ENCODE measurements at regions not wholly inside any gene's neighbourhood (a gene's known extent, or its start where the extent isn't known, plus 50 kb on each side); places are given as distances from the start of the nearest gene placed in this dataset.

DNA sequence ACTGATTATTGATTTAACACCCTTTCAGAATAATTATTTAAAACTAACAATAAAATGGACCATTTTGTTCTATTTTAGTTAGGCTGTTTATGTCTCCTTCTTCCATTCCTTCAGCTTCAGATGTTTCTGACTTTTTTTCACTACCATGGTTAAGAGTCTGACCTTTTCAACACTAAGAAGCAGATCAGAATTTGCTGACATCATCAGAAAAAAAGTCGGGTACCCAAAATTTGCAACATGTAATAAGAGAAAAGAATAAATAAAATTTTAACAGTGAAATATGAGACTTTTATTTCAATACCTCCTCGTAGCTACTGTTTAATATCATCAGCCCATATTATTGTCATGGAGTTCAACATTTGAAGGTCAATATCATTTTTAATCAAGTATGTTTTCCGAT is 1158.3 kb downstream of the RPIA start:
- TF ChIP-seq, protein P1, sequence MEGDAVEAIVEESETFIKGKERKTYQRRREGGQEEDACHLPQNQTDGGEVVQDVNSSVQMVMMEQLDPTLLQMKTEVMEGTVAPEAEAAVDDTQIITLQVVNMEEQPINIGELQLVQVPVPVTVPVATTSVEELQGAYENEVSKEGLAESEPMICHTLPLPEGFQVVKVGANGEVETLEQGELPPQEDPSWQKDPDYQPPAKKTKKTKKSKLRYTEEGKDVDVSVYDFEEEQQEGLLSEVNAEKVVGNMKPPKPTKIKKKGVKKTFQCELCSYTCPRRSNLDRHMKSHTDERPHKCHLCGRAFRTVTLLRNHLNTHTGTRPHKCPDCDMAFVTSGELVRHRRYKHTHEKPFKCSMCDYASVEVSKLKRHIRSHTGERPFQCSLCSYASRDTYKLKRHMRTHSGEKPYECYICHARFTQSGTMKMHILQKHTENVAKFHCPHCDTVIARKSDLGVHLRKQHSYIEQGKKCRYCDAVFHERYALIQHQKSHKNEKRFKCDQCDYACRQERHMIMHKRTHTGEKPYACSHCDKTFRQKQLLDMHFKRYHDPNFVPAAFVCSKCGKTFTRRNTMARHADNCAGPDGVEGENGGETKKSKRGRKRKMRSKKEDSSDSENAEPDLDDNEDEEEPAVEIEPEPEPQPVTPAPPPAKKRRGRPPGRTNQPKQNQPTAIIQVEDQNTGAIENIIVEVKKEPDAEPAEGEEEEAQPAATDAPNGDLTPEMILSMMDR (IDR thresholded peaks at IDR 0.05) = no peak
- TF ChIP-seq REST (IDR thresholded peaks at IDR 0.05; ENCODE audit: insufficient read depth in 1 of 2, low read depth in 2 of 2, low read length in 1 of 2) (no peak), SIN3A (IDR thresholded peaks at IDR 0.05; ENCODE audit: borderline replicate concordance, insufficient read depth, low read depth, low read length) (no peak)

All from Panc1 (cell line).